Germinal center (tissue), 1 donor: ENCODE measurements at regions not wholly inside any gene's neighbourhood (a gene's known extent, or its start where the extent isn't known, plus 50 kb on each side); places are given as distances from the start of the nearest gene placed in this dataset.
"Not testable (repeated sequence)": the region's sequence is repeated elsewhere in the genome, so short reads cannot be mapped to it uniquely, and the experiment has no call there.

Source experiments
- DNase-seq: peaks from one replicate; pipeline ENCODE4 v3.0.0; 2012; ENCODE audit warnings: mixed read lengths, low spot score

DNA sequence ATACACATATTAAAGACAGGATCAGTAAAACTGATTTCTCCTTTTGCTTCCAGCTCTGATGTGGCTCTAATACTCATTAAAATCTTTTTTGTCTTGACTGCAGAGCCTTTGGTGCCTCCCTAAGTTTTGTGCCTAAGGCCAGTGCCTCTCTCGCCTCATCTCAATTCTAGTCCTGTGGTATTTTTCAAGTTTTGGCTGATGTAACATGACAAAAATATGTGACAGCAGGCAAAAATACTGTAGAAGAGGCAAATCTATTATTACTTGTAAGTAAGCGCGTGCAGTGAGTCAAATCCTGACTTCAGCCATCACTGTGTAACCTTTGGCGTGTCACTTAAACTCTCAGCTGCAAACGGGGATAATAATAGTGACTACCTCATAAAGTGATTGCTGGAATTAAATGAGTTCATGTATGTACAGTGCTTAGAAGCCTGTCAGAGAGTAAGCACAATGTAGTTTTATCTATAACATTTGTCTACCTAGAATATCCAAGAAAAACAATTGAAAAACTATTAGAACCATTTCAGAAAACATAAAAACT, 74.0 kb downstream of the MAB21L3 start:
- DNase-seq: no peak

DNA sequence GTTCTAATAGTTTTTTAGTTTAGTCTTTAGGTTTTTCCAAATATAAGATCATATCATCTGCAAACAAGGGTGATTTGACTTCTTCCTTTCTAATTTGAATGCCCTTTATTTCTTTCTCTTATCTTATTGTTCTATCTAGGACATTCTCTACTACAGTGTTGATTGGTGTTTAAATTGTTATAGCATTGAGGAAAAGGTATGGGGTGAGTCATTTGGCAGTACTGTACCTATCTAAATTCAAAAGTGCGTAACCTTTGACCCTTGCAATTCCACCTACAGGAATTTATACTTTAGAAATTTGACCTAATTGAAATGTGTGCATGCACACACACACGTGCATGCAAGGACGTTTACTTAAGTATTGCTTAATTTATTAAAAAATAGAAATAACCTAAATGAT, 78.3 kb downstream of the MAB21L3 start:
- no peak for DNase-seq

DNA sequence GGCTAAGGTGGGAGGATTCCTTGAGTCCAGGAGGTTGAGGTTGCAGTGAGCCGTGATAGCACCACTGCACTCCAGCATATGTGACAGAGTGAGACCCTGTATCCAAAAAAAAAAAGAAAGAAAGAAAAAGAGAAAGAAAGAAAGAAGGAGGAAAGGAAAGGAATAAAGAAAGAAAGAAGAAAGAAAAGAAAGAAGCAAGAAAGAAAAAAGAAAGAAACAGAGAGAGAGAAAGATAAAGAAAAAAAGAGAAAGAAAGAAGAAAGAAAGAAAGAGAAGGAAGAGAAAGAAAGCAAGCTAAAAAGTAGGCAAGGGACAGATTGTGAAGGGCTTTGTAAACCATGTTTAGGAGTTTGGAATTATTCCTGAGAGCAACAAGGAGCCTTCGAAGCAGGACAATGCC, 80.1 kb downstream of the MAB21L3 start:
- DNase-seq: no peak

DNA sequence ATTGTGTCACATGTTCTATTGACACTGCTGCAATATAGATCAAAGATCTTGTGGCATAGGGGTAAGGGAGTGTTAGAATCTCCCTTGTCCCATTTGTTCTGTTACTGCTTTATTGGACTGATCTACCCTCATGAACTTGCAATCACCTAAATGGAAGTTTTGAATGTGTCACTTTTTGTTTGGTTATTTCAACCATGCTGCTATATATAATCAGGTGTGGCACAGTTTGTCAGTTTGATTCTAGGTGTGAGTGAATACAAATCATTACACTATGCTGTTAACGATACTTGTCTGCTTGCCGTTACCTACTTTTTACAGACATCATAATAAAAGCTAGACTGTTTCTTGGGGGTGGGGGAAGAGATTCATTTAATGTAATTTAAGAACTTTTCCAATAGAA, 82.6 kb downstream of the MAB21L3 start:
- no peak for DNase-seq

DNA sequence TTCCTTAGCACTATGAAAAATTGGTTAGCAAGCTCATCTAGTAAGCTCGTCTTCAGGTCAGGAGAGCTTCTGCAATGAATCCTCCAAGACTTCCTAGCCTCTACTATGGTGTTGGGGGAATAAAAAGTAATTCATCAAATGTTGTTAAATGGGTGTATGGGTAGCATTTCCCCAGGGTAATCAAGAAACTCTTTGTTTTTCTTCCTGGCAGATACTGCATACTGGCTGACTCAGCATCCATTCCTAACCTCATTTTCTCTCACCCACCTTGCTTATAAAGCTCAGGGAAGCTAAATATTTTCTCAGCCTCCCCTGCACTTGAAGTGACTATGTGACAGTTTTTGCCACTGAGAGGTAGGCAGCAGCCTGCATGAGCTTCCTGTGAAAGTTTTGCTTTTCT, 83.4 kb downstream of the MAB21L3 start:
- no peak for DNase-seq

DNA sequence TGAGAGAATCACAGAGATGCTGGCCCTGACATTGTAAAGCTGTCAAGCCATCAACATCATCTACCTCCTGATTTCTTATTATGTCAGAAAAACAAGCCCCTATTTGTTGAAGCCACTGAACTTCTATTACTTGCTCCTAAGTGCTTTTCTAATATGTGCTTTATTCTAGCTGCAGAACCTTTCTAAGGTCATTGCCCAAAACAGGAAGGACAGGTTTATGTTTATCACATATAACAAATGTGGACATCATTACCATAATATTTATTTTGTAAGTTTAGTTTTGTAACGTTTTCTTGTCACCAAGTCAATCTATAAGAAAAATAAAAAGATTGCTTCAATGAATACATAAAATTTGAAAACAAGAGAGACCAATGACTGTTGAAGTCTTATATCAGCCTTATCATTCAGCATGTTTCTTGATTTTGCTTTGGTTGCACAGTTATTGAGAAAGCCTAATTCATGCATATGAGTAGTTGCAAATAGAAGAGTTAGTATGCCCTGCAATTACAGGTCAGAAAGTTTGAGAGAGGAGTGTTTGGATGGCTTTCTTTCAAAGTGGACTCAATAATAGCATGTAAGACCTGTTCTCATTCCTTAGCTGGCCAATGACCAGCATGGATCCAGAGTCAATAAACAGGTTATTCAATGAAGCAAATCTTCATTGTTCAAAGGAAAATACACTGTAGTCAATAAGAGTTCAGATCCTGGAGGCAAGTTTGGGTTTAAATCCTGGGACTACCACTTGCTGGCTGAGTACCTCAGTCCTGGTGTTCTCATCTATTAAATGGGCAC, 84.1 kb downstream of the MAB21L3 start:
- DNase-seq: no peak

DNA sequence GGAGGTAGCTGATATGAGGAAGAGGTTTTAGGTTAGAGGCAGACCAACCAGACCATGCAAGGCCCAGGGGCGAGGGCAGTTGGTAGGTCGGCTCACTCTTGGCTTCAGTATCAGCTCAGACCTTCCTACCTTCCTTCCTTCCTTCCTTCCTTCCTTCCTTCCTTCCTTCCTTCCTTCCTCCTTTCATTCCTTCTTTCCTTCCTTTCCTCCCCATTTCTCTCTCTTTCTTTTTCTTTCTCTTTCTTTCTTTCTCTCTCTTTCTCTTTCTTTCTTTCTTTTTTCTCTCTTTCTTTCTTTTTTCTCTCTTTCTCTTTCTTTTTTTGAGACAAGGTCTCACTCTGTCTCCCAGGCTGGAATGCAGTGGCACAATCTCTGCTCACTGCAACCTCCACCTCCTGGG, 89.1 kb downstream of the MAB21L3 start:
- not testable (repeated sequence) for DNase-seq

DNA sequence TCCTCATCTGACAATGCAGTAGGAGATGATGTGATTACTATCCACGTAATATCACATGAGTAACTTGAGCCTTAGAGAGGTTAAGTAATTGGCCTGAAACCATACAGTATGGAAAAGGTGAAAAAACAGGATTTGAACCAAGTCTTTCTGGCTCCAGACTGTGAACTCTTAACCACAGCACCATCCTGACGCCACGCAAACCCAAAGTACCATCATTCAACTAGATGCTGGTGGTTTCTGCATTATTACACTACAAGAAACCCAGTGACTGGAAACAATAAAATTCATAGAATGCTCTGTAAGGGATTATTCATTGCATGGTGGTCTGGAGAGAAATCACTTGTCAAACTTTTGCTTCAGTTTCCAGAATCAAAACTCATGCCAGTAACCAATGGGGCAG, 90.7 kb downstream of the MAB21L3 start:
- DNase-seq: no peak

DNA sequence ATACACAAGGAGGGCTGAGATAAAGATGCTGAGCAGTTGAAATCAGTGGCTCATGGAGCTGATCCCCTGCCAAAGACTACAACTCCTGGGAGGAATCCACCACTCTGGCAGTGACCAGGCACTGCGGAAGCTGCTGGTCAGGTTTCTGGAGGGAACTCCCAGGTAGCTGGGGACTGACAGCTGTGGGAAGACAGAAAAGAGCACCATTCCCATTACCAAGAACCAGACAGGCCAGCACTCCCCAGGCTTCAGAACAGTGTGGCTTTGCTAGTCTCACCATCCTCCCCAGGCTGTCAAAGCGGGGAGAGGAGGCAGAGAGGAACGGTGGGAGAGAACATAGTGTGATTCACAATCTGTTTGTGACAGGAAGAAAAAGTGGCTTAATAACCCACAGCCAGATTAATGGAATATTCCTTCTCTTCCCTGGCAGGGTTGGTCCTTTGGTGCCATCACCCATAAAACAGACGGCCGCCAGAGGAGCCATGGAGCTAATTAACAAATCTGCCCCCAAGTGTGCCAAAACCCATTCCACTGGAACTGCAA, 92.1 kb downstream of the MAB21L3 start:
- no peak for DNase-seq

DNA sequence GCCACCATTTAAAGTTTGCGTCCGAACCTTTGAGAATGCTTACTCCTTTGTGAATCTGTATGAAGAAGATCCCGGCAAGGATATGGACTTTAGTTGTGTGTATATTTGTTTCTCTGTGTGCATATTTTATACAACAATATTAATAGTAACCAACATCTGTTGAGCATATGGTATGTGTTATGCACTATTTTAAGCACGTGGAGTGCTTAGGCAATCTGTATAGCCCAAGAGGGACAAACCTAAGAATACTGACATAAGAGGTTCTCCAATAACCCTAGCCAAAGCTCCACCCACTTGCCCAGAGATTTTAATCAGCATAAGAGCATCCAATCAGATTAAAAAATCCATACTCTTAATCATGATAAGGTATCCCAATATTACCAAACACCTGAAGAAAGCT, 92.7 kb downstream of the MAB21L3 start:
- DNase-seq: no peak

DNA sequence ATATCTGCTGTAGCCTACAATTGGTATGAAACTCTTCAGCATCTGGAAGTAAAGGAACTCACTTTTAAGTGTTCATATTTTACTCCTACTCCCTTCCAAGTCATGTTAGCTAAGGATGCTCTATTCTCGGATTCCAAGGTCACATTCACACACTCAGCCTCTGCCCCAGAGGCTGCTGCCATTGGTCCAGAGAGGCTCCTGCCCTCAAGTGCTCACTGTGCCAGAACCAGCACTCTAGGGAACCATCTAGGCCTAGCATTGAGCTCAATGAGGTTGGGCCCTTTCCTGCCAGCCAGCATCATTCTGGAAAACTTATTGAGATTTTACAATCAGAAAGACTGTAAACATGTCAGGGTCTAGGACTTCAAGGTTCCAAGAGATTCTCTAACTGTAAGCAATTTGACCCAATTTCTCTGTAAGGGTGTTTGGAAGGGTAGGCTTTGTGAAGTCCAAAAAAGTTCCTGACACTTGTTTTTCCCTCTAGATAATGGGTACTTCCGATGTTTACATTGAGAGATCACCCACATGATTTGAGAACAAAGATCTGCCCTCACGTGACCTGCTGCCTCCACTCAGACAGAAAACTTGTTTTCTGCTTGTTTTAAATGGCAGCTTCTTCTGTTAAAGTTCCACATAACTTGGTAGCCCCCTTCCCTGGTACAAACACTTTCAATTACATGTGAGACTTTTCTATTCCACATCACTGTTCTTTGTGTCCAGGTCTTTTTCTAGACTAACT, 94.9 kb downstream of the MAB21L3 start:
- no peak for DNase-seq

DNA sequence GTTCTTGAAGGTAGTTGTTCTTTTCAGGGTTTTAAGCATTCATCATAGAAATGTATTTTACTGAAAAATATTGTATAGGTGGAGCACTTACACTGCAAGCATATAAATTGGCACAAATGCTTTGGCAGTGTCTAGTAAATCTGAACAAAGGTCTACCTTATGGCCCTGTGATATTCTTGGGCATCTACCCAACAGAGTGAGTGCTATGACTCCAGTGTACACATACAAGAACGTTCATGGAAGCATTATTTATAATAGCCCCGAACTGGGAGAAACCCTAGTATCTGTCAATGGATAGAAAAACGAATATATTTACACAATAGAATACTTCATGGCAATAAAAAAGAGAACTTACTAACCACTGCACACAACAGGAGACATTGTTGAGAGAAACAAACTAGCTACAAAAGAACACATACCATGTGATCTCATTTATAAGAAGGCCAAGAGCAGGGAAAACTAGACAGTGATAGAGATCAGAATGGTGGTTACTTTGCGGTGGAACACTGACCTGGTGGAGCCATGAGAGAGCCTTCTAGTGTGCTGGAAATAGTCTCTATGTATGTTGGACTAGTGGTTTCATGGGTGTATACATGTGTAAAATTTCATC, 96.0 kb downstream of the MAB21L3 start:
- no peak for DNase-seq

DNA sequence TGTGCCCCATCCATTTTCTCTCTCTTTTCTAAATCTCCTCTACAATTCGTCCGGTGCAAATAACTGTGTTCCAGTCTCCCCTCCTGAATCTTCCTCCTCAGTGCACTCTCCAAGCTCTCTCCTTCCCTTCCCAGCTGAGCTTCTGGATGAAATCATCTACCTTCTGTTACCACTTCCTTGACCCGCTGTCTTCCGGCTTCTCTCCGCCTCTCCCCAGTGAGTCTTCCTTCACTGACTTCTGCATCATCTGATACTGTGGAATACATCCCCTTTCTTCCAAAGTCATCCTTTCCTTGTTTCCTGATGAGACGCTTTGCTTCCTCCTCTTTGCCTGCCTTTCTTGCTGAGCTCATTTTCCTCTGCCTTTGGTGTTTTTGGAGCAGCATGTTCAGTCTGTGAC, 96.9 kb downstream of the MAB21L3 start:
- DNase-seq: no peak

DNA sequence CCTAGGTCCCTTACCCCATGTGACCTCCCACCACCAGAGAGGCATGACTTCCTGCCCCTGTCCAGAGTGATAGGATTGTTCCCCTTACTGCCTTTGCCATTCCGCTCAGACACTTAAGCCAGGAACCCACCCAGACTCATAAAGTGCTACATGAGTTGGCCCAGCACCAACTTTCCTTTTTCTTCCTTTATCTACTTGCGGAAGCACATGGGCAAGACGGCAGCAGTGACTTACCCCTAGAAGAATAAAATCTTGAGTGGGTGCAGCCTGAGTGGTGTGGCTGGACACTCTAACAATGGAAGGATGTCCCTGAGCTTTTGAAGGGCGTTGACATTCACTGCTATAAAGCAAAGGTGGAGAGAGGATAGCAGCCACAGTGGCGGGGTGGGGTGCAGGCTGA, 100.1 kb downstream of the MAB21L3 start:
- no peak for DNase-seq

DNA sequence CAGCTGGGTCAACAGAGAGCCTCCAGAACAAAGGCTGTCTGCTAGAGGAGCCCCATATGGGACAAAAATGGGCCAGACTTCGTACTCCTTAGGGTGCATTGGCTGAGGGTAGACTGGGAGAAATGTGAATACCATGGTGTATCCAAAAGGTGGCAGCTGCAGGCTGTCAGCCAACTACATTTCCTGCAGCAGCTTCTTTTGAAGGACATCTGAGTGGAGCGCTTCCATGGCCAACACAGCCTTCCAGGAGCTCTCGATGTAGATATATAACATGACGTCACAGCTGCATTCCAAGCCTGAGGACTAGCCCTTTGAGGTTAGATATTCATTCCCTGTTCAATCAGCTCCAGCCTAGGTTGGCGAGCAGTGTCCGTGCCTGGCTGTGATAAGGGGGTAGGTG, 107.7 kb downstream of the MAB21L3 start:
- no peak for DNase-seq

DNA sequence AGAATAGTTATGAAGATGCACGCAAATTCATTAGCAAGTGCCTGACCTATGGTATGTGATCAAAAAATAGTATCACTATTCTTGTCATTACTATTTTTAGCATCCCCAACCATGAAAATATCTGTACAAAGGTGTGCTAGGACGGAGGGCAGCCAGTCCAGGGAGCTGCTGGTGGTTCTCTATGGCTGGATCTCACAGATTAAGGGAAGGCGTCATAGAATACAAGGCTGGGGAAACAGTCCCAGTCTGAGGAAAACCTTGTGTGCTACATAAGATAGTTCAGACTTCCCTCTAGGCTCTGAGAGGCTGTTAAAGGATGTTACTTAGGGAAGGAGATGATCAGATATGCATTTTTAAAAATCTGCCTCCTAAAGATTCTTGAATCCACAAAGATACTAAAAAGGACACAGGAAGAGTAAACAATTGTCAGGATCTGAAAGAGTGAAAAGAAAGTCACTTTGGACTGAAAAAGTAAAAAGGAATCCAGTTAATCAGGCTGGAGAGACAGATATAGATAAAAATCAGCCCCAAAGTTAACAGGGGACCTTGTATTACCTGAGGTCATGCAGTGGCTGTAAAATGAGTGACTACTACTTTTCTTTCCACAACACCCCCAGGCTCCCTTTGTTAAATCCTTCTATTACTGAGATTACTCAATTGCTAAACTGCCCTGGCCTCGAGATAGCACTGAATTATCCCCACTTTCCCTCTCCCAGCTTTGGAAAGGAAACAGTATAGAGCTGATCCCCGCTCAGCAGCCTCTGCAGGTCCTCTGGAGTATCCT, 108.6 kb downstream of the MAB21L3 start:
- no peak for DNase-seq

DNA sequence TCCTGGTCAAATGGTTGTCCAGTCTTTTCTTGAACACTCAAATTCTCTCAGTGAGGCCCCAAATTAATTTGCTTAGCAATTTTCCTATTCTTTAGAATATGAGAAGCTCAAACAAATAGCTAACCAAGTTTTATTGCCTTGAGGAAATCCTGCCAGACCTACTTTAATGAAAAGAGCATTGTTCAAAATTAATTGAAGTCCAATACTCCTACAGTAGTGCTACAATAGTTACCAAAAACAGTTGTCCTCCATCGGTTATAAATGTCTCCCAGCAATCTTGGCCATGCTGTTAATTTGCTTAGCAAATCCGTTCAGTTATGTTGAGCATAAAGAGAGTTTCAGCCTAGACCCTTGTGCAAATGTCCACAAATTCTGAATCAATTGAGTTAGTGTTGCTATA, 112.9 kb downstream of the MAB21L3 start:
- no peak for DNase-seq

DNA sequence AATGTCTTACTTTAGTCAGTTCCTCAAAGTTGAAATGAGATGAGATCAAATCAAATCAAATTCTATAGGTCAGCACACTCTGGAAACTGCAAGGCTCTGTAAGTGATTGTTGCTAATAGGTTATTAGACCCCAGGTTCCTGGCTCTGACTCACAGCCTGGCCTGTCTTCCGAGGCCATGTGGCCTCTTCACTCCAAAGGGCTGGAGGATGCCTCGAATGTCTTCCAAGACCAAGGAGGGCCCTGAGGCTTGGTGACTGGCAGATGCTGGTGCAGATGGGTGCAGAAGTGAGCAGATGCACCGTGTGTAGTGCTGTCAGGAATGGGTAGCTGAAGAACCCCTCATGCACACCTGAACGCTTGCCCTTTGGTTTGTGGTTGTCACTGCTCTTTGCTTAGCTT, 113.4 kb downstream of the MAB21L3 start:
- DNase-seq: no peak

DNA sequence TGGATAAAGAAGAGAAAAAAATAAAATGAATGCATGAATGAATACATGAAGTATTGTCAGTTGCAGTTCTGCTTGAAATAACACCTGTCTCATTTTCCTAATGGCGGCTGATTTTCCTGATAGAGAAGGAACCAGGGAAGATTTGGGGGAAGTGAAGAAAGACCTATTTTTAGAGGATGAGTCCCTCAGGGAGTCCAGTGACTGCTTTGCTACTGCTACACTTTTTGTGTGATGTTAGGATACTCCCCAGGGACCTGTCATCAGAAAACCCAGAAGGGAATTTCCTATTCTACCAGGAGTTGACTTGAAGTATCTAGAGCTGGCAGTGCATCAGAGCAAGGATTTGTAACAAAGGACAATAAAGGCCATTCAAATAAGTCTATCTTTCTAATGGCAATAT, 114.8 kb downstream of the MAB21L3 start:
- DNase-seq: peak; percentile 11

DNA sequence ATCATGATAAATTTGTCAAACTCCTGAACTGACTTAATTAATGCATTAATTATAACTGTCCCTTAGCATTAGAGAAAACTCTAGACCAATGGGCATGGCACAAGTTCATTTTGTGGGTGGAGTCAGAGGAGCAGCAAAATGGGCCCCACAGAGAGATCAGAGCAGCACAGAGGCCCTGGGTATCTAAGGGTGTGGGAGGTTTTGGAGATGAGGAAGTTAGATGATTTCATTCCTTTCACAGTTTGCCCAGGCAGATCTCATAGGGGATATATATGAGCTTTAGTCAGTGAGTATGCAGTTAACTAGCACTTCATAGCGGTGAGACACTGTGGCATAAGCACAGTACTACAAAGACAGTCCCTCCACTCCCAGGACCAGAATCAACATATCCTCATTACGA, 117.3 kb downstream of the MAB21L3 start:
- DNase-seq: no peak

DNA sequence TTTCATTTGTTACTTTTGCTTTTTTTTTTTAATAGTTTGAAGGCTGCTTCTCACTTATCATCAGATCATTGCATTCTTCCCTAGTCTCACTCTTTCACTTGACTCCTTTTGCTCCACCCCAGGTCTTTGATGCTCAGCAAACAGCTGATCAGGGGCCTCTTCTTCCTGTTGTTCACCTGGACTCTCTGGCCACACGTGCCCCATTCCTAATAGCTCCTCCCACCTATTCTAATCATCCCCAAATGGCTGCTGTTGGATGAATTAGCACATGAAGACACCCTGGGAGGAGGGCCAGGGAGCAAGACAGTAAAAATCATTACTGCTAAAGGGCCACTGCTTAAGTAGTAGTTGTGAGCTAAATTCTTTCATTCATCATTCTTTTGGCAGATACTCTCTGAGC, 119.5 kb downstream of the MAB21L3 start:
- no peak for DNase-seq

DNA sequence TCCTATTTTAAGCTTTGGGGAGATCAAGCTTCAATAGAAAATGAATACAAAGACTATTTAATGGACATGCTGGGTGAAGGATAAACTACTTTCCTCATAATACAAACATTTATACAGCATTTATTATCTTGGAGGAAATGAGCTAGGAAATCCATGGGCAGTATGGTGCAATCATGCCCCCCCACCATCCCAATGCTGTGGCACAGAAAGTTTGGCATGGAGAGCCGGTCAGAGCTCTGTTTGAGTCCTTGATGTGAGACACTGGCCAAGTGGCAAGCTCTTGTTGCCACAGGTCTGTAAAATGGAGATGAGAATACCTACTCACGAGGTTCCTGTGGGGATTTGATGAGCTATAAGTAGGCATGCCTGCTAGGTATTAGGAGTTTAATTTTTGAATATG, 120.6 kb downstream of the MAB21L3 start:
- no peak for DNase-seq
